GM23338 (cell line): ENCODE measurements at regions not wholly inside any gene's neighbourhood (a gene's known extent, or its start where the extent isn't known, plus 50 kb on each side); places are given as distances from the start of the nearest gene placed in this dataset.

Experiments
- ATAC-seq: fragments of 200-7000 bp; cut with Tn5 transposase; 3 replicates; pipeline ENCODE4 v1.9.1; 2020
- DNase-seq: peaks from one replicate; pipeline ENCODE4 v3.0.0-alpha.2; 2015; ENCODE audit warnings: low spot score
- H2AFZ ChIP-seq: fragments of 200-600 bp; sonication (generic); 2 replicates; pipeline ENCODE4 v1.8.0; 2016; ENCODE audit warnings: antibody characterized with exemption, mild to moderate bottlenecking, moderate library complexity
- H3F3A ChIP-seq: fragments of 200-600 bp; sonication (generic); replicated peaks from 2 replicates; pipeline ENCODE4 v1.8.0; 2017; ENCODE audit warnings: antibody characterized with exemption, mixed run types, low read depth
- H3K27ac ChIP-seq: fragments of 200-600 bp; sonication (generic); 2 replicates; pipeline ENCODE4 v1.6.1; 2016; ENCODE audit warnings: low read depth
- H3K27me3 ChIP-seq: fragments of 200-600 bp; sonication (generic); 2 replicates; pipeline ENCODE4 v1.8.0; 2016; ENCODE audit warnings: mild to moderate bottlenecking, mixed run types, moderate library complexity; ENCODE audit not compliant: insufficient read depth
- H3K36me3 ChIP-seq: fragments of 200-600 bp; sonication (generic); 2 replicates; pipeline ENCODE4 v1.8.0; 2016; ENCODE audit warnings: mild to moderate bottlenecking; ENCODE audit not compliant: insufficient read depth
- H3K4me1 ChIP-seq: fragments of 200-600 bp; sonication (generic); 2 replicates; pipeline ENCODE4 v1.8.0; 2016; ENCODE audit warnings: mild to moderate bottlenecking, moderate library complexity; ENCODE audit not compliant: insufficient read depth
- H3K4me2 ChIP-seq: fragments of 200-600 bp; sonication (generic); 2 replicates; pipeline ENCODE4 v1.7.1; 2017; ENCODE audit warnings: mixed run types
- H3K4me3 ChIP-seq: fragments of 200-600 bp; sonication (generic); 2 replicates; pipeline ENCODE4 v1.6.1; 2016; ENCODE audit warnings: mixed run types
- H3K79me2 ChIP-seq: fragments of 200-600 bp; sonication (generic); replicated peaks from 2 replicates; pipeline ENCODE4 v1.8.0; 2017; ENCODE audit warnings: mild to moderate bottlenecking; ENCODE audit not compliant: insufficient read depth
- H3K9me2 ChIP-seq: fragments of 200-600 bp; sonication (generic); 2 replicates; pipeline ENCODE4 v1.8.0; 2017; ENCODE audit not compliant: insufficient read depth
- H4K20me1 ChIP-seq: fragments of 200-600 bp; sonication (generic); replicated peaks from 2 replicates; pipeline ENCODE4 v1.8.0; 2017; ENCODE audit warnings: mild to moderate bottlenecking; ENCODE audit not compliant: insufficient read depth
- H3K27ac Mint-ChIP-seq: 2 replicates; pipeline ENCODE4 v1.8.0; 2020; ENCODE audit warnings: inconsistent platforms, mild to moderate bottlenecking, moderate library complexity, mixed read lengths
- H3K27me3 Mint-ChIP-seq: 3 replicates; pipeline ENCODE4 v1.8.0; 2022; ENCODE audit warnings: low read depth, mild to moderate bottlenecking, moderate library complexity, mixed read lengths, inconsistent platforms; ENCODE audit not compliant: insufficient read depth, poor library complexity
- H3K36me3 Mint-ChIP-seq: 3 replicates; pipeline ENCODE4 v1.8.0; 2021; ENCODE audit warnings: low read depth, mild to moderate bottlenecking, inconsistent platforms, moderate library complexity, mixed read lengths
- H3K4me1 Mint-ChIP-seq: 3 replicates; pipeline ENCODE4 v1.8.0; 2020; ENCODE audit warnings: mild to moderate bottlenecking, inconsistent platforms, mixed read lengths
- H3K4me3 Mint-ChIP-seq: 3 replicates; pipeline ENCODE4 v1.8.0; 2021; ENCODE audit warnings: moderate library complexity, mild to moderate bottlenecking, inconsistent platforms, mixed read lengths
- H3K9me3 Mint-ChIP-seq: 3 replicates; pipeline ENCODE4 v1.8.0; 2020; ENCODE audit warnings: moderate library complexity, mild to moderate bottlenecking, inconsistent platforms, mixed read lengths
- CREB1 ChIP-seq: fragments of 250-450 bp; sonication (Bioruptor Pico); IDR thresholded peaks from 2 replicates; pipeline ENCODE4 v1.5.0; 2020; ENCODE audit warnings: low read depth, mild to moderate bottlenecking, moderate library complexity
- EZH2 ChIP-seq: fragments of 200-600 bp; sonication (generic); IDR thresholded peaks from one replicate; pipeline ENCODE4 v1.8.0; 2017; ENCODE audit warnings: antibody characterized with exemption, mild to moderate bottlenecking, low read depth; ENCODE audit not compliant: unreplicated experiment
- EZH2phosphoT487 ChIP-seq: fragments of 200-600 bp; sonication (generic); IDR thresholded peaks from one replicate; pipeline ENCODE4 v1.8.1; 2018; ENCODE audit warnings: antibody characterized with exemption; ENCODE audit not compliant: unreplicated experiment
- JUNB ChIP-seq: IDR thresholded peaks from one replicate; pipeline ENCODE4 v1.6.1; 2016; ENCODE audit warnings: antibody characterized with exemption; ENCODE audit not compliant: unreplicated experiment
- NANOG ChIP-seq: IDR thresholded peaks from 2 replicates; pipeline ENCODE4 v1.6.1; 2016; ENCODE audit warnings: antibody characterized with exemption, borderline replicate concordance
- STAT1 ChIP-seq: IDR thresholded peaks from one replicate; pipeline ENCODE4 v1.6.1; 2016; ENCODE audit warnings: antibody characterized with exemption; ENCODE audit not compliant: unreplicated experiment
- ZNF114 ChIP-seq: fragments of 250-450 bp; sonication (Bioruptor Pico); IDR thresholded peaks from 2 replicates; pipeline ENCODE4 v1.5.0; 2020; ENCODE audit warnings: mild to moderate bottlenecking, moderate library complexity
- ZNF331 ChIP-seq: fragments of 250-450 bp; sonication (Bioruptor Pico); IDR thresholded peaks from 2 replicates; pipeline ENCODE4 v1.5.0; 2020; ENCODE audit warnings: low read depth, mild to moderate bottlenecking, moderate library complexity
- ZNF462 ChIP-seq: fragments of 250-450 bp; sonication (Bioruptor Pico); IDR thresholded peaks from 2 replicates; pipeline ENCODE4 v1.5.0; 2020; ENCODE audit warnings: mild to moderate bottlenecking, moderate library complexity
- TF ChIP-seq, protein P1 (sequence below): IDR thresholded peaks from one replicate; pipeline ENCODE4 v1.6.1; 2018; ENCODE audit warnings: antibody characterized with exemption; ENCODE audit not compliant: unreplicated experiment
- TF ChIP-seq, protein P2 (sequence below): IDR thresholded peaks from 2 replicates; pipeline ENCODE4 v1.6.1; 2016; ENCODE audit warnings: antibody characterized with exemption

- H3F3A ChIP-seq, result no peaks in the 10 kb centered on the region
- H3K27me3 Mint-ChIP-seq, result no peaks in the 10 kb centered on the region
- H3K36me3 Mint-ChIP-seq, result no peaks in the 10 kb centered on the region
- H3K9me2 ChIP-seq, result no peaks in the 10 kb centered on the region
- no peaks in the 10 kb centered on the region for H3K4me1 ChIP-seq
- H2AFZ ChIP-seq, result no peak overlapping the region
- H3K4me3 ChIP-seq, result no peak overlapping the region
- DNase-seq (no peak), ATAC-seq (no peak)
- H3K4me3 Mint-ChIP-seq, result no peak overlapping the region
- no peaks in the 10 kb centered on the region for H3K36me3 ChIP-seq
- H3K27ac ChIP-seq, result no peak overlapping the region
- H3K79me2 ChIP-seq, result no peaks in the 10 kb centered on the region
- TF ChIP-seq STAT1 (no peak), ZNF462 (CRISPR knock-in tag) (no peak), ZNF331 (CRISPR knock-in tag) (no peak), EZH2phosphoT487 (no peak), JUNB (no peak)
- H3K4me2 ChIP-seq, result no peak overlapping the region
- H3K4me1 Mint-ChIP-seq, result no peaks in the 10 kb centered on the region
- H3K9me3 Mint-ChIP-seq, result no peaks in the 10 kb centered on the region
- no peak overlapping the region for H3K27ac Mint-ChIP-seq
- H3K27me3 ChIP-seq, result no peaks in the 10 kb centered on the region
- no peaks in the 10 kb centered on the region for H4K20me1 ChIP-seq
Measured at GRCh38 chr6:104321301-104321700, 538.4 kb downstream of the HACE1 start.

DNA sequence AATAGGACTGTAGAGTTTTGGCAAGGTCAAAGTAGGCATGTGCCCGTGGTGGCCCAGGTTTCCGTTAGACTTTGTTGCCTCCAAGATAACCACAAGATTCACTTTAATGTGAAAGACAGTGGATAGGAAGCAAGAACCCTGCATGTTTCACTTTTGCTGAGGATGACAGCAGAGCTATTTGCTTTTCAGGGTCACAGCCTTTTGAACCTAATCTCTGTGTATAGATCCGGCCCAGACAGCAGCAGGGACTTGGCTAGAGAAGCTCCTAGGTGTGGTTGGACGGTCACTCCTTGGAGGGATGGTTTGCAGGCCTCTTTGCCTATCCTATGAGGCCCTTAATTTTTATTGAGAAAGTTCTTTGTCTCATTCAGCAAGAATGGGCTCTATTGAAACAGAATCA is 538.8 kb downstream of the HACE1 start:
- H2AFZ ChIP-seq, result no peak overlapping the region
- H4K20me1 ChIP-seq, result no peaks in the 10 kb centered on the region
- H3K4me3 ChIP-seq, result no peak overlapping the region
- TF ChIP-seq ZNF331 (CRISPR knock-in tag), result no peak
- no peak for TF ChIP-seq NANOG
- no peak for TF ChIP-seq ZNF114 (CRISPR knock-in tag)
- TF ChIP-seq, protein P1, sequence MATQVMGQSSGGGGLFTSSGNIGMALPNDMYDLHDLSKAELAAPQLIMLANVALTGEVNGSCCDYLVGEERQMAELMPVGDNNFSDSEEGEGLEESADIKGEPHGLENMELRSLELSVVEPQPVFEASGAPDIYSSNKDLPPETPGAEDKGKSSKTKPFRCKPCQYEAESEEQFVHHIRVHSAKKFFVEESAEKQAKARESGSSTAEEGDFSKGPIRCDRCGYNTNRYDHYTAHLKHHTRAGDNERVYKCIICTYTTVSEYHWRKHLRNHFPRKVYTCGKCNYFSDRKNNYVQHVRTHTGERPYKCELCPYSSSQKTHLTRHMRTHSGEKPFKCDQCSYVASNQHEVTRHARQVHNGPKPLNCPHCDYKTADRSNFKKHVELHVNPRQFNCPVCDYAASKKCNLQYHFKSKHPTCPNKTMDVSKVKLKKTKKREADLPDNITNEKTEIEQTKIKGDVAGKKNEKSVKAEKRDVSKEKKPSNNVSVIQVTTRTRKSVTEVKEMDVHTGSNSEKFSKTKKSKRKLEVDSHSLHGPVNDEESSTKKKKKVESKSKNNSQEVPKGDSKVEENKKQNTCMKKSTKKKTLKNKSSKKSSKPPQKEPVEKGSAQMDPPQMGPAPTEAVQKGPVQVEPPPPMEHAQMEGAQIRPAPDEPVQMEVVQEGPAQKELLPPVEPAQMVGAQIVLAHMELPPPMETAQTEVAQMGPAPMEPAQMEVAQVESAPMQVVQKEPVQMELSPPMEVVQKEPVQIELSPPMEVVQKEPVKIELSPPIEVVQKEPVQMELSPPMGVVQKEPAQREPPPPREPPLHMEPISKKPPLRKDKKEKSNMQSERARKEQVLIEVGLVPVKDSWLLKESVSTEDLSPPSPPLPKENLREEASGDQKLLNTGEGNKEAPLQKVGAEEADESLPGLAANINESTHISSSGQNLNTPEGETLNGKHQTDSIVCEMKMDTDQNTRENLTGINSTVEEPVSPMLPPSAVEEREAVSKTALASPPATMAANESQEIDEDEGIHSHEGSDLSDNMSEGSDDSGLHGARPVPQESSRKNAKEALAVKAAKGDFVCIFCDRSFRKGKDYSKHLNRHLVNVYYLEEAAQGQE, result no peak
- TF ChIP-seq, protein P2, sequence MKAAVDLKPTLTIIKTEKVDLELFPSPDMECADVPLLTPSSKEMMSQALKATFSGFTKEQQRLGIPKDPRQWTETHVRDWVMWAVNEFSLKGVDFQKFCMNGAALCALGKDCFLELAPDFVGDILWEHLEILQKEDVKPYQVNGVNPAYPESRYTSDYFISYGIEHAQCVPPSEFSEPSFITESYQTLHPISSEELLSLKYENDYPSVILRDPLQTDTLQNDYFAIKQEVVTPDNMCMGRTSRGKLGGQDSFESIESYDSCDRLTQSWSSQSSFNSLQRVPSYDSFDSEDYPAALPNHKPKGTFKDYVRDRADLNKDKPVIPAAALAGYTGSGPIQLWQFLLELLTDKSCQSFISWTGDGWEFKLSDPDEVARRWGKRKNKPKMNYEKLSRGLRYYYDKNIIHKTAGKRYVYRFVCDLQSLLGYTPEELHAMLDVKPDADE, result no peak
- TF ChIP-seq STAT1, result no peak
- TF ChIP-seq CREB1, result no peak
- TF ChIP-seq EZH2, result no peak
- TF ChIP-seq JUNB, result no peak
- TF ChIP-seq EZH2phosphoT487, result no peak
- no peak overlapping the region for H3K27ac ChIP-seq
- no peaks in the 10 kb centered on the region for H3F3A ChIP-seq
- Mint-ChIP-seq H3K4me3 (no peak overlapping the region), H3K36me3 (no peaks in the 10 kb centered on the region), H3K9me3 (no peaks in the 10 kb centered on the region), H3K4me1 (no peaks in the 10 kb centered on the region), H3K27me3 (no peaks in the 10 kb centered on the region), H3K27ac (no peak overlapping the region)
- ATAC-seq, result no peak
- no peaks in the 10 kb centered on the region for H3K27me3 ChIP-seq
- no peaks in the 10 kb centered on the region for H3K79me2 ChIP-seq
- no peaks in the 10 kb centered on the region for H3K4me1 ChIP-seq
- no peaks in the 10 kb centered on the region for H3K36me3 ChIP-seq
- no peak overlapping the region for H3K4me2 ChIP-seq
- no peaks in the 10 kb centered on the region for H3K9me2 ChIP-seq
- no peak for DNase-seq
